Neuron (in vitro differentiated cells): ENCODE measurements at regions not wholly inside any gene's neighbourhood (a gene's known extent, or its start where the extent isn't known, plus 50 kb on each side); places are given as distances from the start of the nearest gene placed in this dataset.
"Not testable (repeated sequence)": the region's sequence is repeated elsewhere in the genome, so short reads cannot be mapped to it uniquely, and the experiment has no call there.

Source experiments
- H2AFZ ChIP-seq: one replicate; pipeline ENCODE4 v1.6.1; 2013; ENCODE audit warnings: low read depth, mild to moderate bottlenecking, inconsistent platforms, low read length, moderate library complexity
- H3K27me3 ChIP-seq: one replicate; pipeline ENCODE4 v1.6.1; 2013; ENCODE audit warnings: low read length; ENCODE audit not compliant: insufficient read depth
- H3K36me3 ChIP-seq: one replicate; pipeline ENCODE4 v1.6.1; 2013; ENCODE audit warnings: low read length; ENCODE audit not compliant: insufficient read depth
- H3K4me1 ChIP-seq: one replicate; pipeline ENCODE4 v1.6.1; 2013; ENCODE audit warnings: low read length; ENCODE audit not compliant: insufficient read depth
- H3K4me3 ChIP-seq: 2 replicates; pipeline ENCODE4 v1.5.1; 2013; ENCODE audit warnings: mild to moderate bottlenecking, low read length, moderate library complexity
- H3K9me3 ChIP-seq: one replicate; pipeline ENCODE4 v1.6.1; 2013; ENCODE audit warnings: low read length

DNA sequence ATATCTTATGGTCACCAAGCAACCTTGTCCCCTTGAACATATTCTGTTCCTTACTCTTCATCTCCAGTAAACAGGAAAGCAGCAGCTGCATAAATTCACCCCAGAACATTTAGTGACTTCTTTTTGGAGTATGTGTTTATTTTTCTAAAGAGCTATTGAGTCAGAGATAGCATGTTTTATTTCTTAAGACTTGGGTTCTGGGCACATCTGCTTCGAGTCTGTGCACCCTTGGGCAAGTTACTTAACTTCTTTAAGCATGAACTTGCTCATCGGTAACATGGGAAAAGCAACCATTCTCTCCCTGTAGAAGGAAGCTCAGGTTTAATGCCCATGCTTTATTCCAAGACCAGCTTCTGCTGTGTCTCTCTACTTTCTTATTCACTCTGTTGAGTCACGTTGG, 309.3 kb upstream of the MEX3C start:
- Histone ChIP-seq H3K27me3 (no peaks in the 10 kb centered on the region), H3K9me3 (no peaks in the 10 kb centered on the region), H2AFZ (no peak overlapping the region), H3K36me3 (no peaks in the 10 kb centered on the region), H3K4me3 (no peak overlapping the region), H3K4me1 (no peaks in the 10 kb centered on the region)

DNA sequence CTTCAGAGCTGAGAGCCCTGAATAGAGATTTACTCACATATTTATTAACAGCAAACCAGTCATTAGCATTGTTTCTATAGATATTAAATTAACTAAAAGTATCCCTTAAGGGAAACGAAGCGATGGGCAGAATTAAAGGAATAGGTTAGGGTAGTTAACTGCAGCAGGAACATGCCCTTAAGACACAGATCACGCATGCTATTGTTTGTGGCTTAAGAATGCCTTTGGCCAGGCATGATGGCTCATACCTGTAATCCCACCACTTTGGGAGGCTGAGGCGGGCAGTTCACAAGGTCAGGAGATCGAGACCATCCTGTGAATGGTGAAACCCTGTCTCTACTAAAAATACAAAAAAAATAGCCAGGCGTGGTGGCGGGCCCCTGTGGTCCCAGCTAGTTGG, 310.9 kb upstream of the MEX3C start:
- H3K36me3 ChIP-seq, H3K4me3 ChIP-seq, H2AFZ ChIP-seq, H3K27me3 ChIP-seq, H3K9me3 ChIP-seq, H3K4me1 ChIP-seq: not testable (repeated sequence)

DNA sequence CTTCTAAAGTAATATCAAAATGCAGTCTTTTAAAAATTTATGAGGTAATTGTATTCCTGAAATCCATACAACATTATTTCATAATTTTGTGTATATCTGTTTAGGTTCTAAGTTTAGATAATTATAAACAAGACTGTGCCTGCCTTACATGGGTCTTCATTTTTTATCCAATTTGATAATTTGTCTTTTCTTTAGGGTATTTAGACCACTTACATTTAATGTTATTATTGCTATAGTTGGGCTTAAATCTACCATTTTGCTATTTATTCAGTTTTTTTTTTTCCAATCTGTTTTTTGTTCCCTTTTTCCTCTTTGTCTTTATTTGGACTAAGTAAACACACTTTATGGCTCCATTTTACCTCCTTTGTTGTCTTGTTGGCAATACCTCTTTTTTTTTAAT, 312.5 kb upstream of the MEX3C start:
- no peak overlapping the region for H2AFZ ChIP-seq
- H3K36me3 ChIP-seq: no peaks in the 10 kb centered on the region
- H3K4me1 ChIP-seq: no peaks in the 10 kb centered on the region
- no peaks in the 10 kb centered on the region for H3K27me3 ChIP-seq
- H3K9me3 ChIP-seq: no peaks in the 10 kb centered on the region
- H3K4me3 ChIP-seq: no peak overlapping the region

DNA sequence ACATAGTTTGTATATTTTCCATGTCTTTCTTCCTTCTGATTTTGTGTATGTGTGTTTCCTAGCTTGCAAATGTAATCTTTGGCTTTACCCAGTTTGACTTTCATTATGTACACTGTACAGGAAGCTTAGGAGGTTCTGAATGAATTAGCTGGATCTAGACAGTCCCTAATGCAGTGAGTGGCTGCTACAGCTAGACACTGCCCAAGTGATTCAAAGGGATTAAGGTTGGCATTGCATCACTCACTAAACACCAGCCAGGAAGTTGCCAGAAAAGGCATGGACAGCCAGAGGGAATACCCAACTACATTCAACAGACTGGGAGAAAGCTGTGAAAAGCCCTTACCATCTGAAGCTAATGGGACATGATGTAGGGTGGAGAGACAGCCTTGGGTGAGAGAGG, 316.0 kb upstream of the MEX3C start:
- no peak overlapping the region for H2AFZ ChIP-seq
- H3K36me3 ChIP-seq: no peaks in the 10 kb centered on the region
- H3K4me1 ChIP-seq: no peaks in the 10 kb centered on the region
- no peaks in the 10 kb centered on the region for H3K27me3 ChIP-seq
- H3K4me3 ChIP-seq: no peak overlapping the region
- no peaks in the 10 kb centered on the region for H3K9me3 ChIP-seq

DNA sequence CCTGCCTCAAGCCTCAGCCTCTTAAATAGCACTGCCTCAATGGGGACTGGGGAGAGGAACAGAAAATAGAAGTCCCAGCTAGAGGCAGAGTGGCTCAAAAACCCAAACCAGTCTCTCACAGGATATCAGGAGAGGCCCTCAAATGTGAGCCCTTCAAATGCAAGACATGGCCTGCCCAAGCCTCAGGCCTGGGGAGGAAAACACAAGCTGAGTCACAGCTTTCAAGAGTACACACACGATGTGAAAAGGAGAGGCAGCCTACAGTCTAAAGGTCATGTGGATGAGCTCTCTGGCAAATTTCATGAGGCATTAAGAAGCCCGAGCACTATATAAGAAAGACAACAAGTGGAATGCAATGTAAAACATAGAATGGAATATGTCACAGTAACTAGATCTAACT, 316.6 kb upstream of the MEX3C start:
- Histone ChIP-seq H3K36me3 (no peaks in the 10 kb centered on the region), H3K9me3 (no peaks in the 10 kb centered on the region), H3K27me3 (no peaks in the 10 kb centered on the region), H2AFZ (no peak overlapping the region), H3K4me3 (no peak overlapping the region), H3K4me1 (no peaks in the 10 kb centered on the region)

DNA sequence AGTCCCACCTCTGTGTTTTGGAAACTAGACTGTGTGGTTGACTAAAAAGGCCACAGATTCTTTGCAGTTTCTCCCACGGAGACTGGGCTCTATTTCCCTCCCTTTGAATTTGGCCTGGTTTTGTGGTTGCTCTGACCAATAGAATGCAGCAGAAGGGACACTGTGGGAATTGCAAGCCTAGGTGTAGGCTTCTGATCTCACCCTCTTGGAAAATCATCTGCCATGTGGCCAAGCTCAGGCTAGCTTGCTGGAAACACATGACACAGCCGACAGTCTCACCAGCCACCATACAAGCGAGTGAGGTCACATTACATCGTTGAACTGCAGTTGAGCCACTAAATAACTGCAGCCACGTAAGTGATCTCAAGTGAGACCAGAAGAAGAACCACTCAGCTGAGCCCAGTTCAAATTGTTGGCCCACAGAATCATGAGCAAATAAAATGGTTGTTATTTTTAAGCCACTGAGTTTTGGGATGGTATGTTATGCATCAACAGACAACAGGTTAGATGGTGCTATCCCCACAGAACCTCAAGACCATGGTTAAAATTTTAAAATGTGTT, 319.1 kb upstream of the MEX3C start:
- Histone ChIP-seq H3K27me3 (no peaks in the 10 kb centered on the region), H3K9me3 (no peaks in the 10 kb centered on the region), H2AFZ (no peak overlapping the region), H3K4me3 (no peak overlapping the region), H3K36me3 (no peaks in the 10 kb centered on the region), H3K4me1 (no peaks in the 10 kb centered on the region)

DNA sequence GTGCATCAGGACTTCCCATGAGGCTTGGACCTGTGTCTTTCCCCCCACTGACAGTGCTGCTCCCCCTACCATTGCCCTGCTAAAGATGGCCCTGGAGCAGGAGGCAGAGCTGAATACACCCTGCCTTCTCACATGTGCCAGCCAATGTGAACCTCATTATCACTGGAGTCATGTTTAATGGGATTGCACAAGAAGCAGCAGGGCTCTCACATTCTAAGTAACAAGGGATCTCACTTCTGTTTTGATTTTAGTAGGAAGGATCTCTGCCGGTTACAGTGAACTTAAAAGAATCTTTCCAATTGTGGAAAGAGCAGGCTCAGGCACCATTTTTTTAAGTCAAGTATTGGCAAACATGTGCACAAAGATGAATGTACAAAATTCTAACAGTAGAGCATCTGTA, 322.1 kb upstream of the MEX3C start:
- Histone ChIP-seq H3K9me3 (no peaks in the 10 kb centered on the region), H3K36me3 (no peaks in the 10 kb centered on the region), H2AFZ (no peak overlapping the region), H3K27me3 (no peaks in the 10 kb centered on the region), H3K4me1 (no peaks in the 10 kb centered on the region), H3K4me3 (no peak overlapping the region)

DNA sequence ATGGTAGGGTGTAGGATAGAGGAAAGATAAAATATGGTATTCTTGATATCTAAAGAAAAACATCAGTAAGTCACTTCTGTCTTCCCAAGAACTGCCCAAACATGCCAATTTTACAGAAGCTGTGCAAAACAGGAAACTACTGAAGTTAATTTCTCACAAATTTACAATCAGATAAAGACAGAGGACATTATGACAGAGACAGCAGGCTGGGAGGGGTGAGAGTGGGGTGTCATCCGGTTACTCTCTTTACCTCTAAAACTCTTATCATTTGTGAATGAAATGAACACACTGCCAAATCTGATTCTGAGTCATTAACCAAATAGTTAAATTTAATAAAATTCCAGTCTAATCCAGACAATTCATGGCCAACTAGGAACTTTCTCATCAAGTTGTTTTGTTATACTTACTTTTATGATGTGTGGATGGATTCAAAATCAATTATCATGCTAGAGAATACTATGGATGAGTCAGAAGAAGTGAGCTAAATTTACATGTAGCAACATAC, 323.2 kb upstream of the MEX3C start:
- no peaks in the 10 kb centered on the region for H3K27me3 ChIP-seq

DNA sequence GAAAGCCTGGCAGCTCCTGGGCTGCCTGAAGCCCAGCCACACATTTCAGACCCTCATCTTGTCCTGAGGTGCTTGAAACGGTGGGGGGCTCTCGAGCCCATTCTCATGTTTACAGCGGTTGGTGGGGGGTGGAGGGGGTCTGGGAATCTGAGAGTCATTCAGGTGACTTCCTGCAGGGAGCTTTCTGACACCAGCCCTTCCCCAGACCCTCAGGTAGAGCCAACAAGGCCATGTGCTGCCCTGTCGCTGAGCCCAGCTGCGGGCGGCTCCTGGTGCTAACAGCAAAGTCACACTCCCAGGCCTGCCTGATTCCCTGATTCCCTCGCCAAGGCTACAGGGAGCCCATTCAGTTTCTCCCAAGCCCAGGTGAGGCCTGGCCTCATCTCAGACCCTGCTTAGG, 324.9 kb upstream of the MEX3C start:
- no peaks in the 10 kb centered on the region for H3K9me3 ChIP-seq
- no peaks in the 10 kb centered on the region for H3K4me1 ChIP-seq

More for the DNA sequence above, 323.2 kb upstream of the MEX3C start:
- no peaks in the 10 kb centered on the region for H3K36me3 ChIP-seq
- no peak overlapping the region for H2AFZ ChIP-seq
- H3K9me3 ChIP-seq: no peaks in the 10 kb centered on the region
- H3K4me3 ChIP-seq: no peak overlapping the region
- H3K4me1 ChIP-seq: no peaks in the 10 kb centered on the region

DNA sequence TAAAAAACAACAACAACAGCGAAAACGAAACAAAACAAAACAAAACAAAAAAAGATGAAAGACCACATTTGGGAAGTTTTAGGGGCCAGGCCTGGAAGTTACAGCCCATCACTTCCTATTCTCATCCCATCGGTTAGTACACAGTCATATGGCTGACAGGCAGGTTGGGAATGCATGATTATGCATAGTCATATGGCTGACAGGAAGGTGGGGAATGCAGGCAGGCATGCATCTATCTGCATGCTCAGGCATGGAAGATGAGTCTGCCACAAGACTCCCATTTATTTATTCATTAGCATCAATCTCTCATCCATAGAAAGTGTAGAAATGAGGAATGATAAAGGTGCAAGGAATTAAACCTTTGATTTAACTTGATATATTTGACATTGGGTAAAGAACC, 325.3 kb upstream of the MEX3C start:
- Histone ChIP-seq H3K27me3 (no peaks in the 10 kb centered on the region), H3K36me3 (no peaks in the 10 kb centered on the region), H2AFZ (no peak overlapping the region), H3K4me1 (no peaks in the 10 kb centered on the region), H3K4me3 (no peak overlapping the region), H3K9me3 (no peaks in the 10 kb centered on the region)

More for the DNA sequence above, 324.9 kb upstream of the MEX3C start:
- H3K36me3 ChIP-seq: no peaks in the 10 kb centered on the region
- H2AFZ ChIP-seq: no peak overlapping the region
- H3K27me3 ChIP-seq: no peaks in the 10 kb centered on the region
- no peak overlapping the region for H3K4me3 ChIP-seq

DNA sequence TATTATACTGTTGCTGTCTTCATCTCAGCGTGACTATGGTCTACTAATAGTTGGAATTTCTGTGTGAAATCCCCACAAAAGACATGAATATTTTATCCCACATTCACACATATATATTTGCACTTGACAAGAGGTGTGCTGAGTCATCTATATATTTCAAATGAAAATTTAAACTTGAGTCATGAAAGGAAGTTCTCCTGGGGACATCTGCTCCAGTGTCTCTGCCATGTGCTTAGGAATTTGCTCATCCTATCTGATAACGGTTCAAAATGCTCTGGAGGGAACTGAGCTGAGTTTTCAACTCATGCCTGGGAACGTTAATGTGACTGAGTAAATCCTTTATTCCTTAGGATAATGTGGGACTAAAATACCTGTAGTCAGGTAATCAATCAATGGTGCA, 326.2 kb upstream of the MEX3C start:
- no peaks in the 10 kb centered on the region for H3K4me1 ChIP-seq
- no peaks in the 10 kb centered on the region for H3K36me3 ChIP-seq
- H3K4me3 ChIP-seq: no peak overlapping the region
- H2AFZ ChIP-seq: no peak overlapping the region
- no peaks in the 10 kb centered on the region for H3K9me3 ChIP-seq
- H3K27me3 ChIP-seq: no peaks in the 10 kb centered on the region

DNA sequence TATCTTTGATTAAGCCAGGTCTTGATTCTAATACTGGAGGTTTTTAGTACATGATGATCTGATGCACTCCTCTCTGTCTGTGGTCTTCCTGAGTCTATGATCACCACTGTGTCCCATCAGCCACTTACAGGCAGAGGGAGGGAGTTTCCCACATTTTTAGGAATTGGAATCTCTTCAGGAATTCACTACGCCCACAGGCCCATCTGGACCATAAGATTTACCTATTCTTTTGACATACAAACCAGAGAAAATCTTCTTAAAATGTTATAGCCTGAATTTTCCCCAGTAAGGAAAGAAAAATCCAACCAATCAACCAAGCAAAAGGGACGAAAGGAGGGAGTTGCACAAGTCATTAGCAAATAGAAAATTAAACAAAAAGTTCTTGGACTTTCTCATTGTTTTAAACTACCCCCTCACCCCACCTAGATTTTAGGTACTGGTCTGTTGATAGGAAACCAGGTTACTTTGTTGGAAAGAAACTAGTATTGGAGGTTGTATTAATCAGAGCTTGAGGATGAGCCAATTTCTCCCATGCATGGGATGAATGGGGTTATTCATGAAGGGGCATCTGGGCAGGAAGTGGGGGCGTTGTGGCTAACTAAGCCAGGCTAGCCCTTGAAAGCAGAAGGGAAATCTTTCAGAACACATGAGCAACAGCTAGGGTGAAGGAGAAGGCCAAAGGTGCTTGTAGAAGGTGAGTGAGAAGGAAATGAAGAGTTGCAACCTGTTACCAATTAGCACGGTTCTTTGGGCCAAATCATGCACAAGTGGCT, 328.2 kb upstream of the MEX3C start:
- no peaks in the 10 kb centered on the region for H3K36me3 ChIP-seq
- H3K4me1 ChIP-seq: no peaks in the 10 kb centered on the region
- no peak overlapping the region for H3K4me3 ChIP-seq
- H3K9me3 ChIP-seq: no peaks in the 10 kb centered on the region
- H2AFZ ChIP-seq: no peak overlapping the region
- no peaks in the 10 kb centered on the region for H3K27me3 ChIP-seq

DNA sequence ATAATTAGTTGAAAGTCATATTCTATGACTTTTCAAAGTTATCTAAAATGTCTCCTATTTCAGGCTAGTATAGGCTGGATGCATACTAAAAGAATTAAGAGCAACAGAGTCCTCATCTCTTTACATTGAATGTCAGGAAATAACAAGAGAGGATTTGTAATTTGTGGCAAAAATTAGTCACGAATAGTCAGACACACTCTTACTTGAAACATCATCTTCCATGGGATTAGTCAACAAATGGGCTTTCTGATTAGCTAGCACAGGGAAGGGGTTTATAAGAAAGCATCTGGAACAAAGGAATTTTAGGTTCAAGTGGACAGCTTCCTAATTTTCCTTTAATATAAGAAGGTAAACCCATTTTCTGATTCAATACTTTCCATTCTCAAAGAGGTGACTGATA, 330.3 kb upstream of the MEX3C start:
- H3K9me3 ChIP-seq: no peaks in the 10 kb centered on the region
- H3K27me3 ChIP-seq: no peaks in the 10 kb centered on the region
- no peak overlapping the region for H2AFZ ChIP-seq
- H3K4me1 ChIP-seq: no peaks in the 10 kb centered on the region
- H3K36me3 ChIP-seq: no peaks in the 10 kb centered on the region
- H3K4me3 ChIP-seq: no peak overlapping the region

DNA sequence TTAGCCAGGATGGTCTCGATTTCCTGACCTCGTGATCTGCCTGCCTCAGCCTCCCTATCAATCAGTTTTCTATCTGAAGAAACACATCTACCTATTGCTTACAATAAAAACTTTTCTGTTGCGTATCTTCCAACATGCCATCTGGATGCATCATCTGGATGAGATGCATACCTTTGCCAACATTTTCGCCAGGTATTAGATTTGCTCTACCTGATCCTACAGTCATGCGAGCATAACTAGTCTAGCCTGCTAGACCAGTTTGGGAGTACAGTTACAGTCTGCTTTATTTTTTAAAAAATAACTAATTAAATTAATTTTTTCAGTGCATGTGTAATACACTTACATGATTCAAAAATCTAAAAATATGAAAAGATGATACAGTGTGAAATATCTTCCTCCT, 334.0 kb upstream of the MEX3C start:
- Histone ChIP-seq H3K9me3 (no peaks in the 10 kb centered on the region), H3K4me3 (no peak overlapping the region), H3K4me1 (no peaks in the 10 kb centered on the region), H2AFZ (no peak overlapping the region), H3K36me3 (no peaks in the 10 kb centered on the region), H3K27me3 (no peaks in the 10 kb centered on the region)
